HEK293T (cell line): ENCODE measurements at regions not wholly inside any gene's neighbourhood (a gene's known extent, or its start where the extent isn't known, plus 50 kb on each side); places are given as distances from the start of the nearest gene placed in this dataset.

ENCODE experiments used
- CTCF ChIA-PET: fragments of 350-600 bp; formaldehyde crosslinking; extraction: SDS; loops from one replicate; lab custom pipeline; 2021; ENCODE audit warnings: antibody characterized with exemption, inconsistent platforms; lab: Yijun Ruan, JAX
- POLR2A ChIA-PET: fragments of 350-600 bp; formaldehyde crosslinking; extraction: SDS; loops from one replicate; lab custom pipeline; 2020; ENCODE audit warnings: antibody characterized with exemption, inconsistent platforms; lab: Yijun Ruan, JAX
- DNase-seq: peaks from one replicate; pipeline ENCODE4 v3.0.0; 2012; ENCODE audit warnings: mixed read lengths; ENCODE audit errors: extremely low spot score
- ARNT ChIP-seq: fragments of 450-650 bp; IDR thresholded peaks from 2 replicates; pipeline ENCODE4 v1.6.1; 2017; ENCODE audit warnings: mild to moderate bottlenecking
- BHLHE40 ChIP-seq: fragments of 450-650 bp; IDR thresholded peaks from 2 replicates; pipeline ENCODE4 v1.6.1; 2016; ENCODE audit warnings: mild to moderate bottlenecking, moderate library complexity, borderline replicate concordance
- CTBP1 ChIP-seq: fragments of 450-650 bp; IDR thresholded peaks from 2 replicates; pipeline ENCODE4 v1.6.1; 2016; ENCODE audit warnings: borderline replicate concordance
- ELF4 ChIP-seq: fragments of 450-650 bp; IDR thresholded peaks from 2 replicates; pipeline ENCODE4 v1.6.1; 2017; ENCODE audit warnings: antibody characterized with exemption
- FOXA1 ChIP-seq: fragments of 450-650 bp; IDR thresholded peaks from 2 replicates; pipeline ENCODE4 v1.6.1; 2016; ENCODE audit warnings: mild to moderate bottlenecking
- FOXK2 ChIP-seq: fragments of 450-650 bp; IDR thresholded peaks from 2 replicates; pipeline ENCODE4 v1.6.1; 2016; ENCODE audit warnings: mild to moderate bottlenecking
- FOXM1 ChIP-seq: fragments of 450-650 bp; IDR thresholded peaks from 2 replicates; pipeline ENCODE4 v1.6.1; 2017; ENCODE audit warnings: mild to moderate bottlenecking, borderline replicate concordance
- HDGF ChIP-seq: fragments of 450-650 bp; IDR thresholded peaks from 2 replicates; pipeline ENCODE4 v1.6.1; 2017; ENCODE audit warnings: antibody characterized with exemption, borderline replicate concordance
- L3MBTL2 ChIP-seq: fragments of 450-650 bp; conservative IDR thresholded peaks from 2 replicates; pipeline ENCODE4 v1.6.1; 2016; ENCODE audit warnings: mild to moderate bottlenecking
- LEF1 ChIP-seq: fragments of 450-650 bp; IDR thresholded peaks from 2 replicates; pipeline ENCODE4 v1.6.1; 2017; ENCODE audit warnings: mild to moderate bottlenecking, borderline replicate concordance
- NFRKB ChIP-seq: fragments of 450-650 bp; IDR thresholded peaks from 2 replicates; pipeline ENCODE4 v1.6.1; 2016; ENCODE audit warnings: mild to moderate bottlenecking, moderate library complexity
- SP1 ChIP-seq: fragments of 450-650 bp; IDR thresholded peaks from 2 replicates; pipeline ENCODE4 v1.6.1; 2017
- SUZ12 ChIP-seq: fragments of 450-650 bp; IDR thresholded peaks from 2 replicates; pipeline ENCODE4 v1.6.1; 2016; ENCODE audit warnings: mild to moderate bottlenecking
- TARDBP ChIP-seq: fragments of 450-650 bp; IDR thresholded peaks from 2 replicates; pipeline ENCODE4 v1.6.1; 2016
- ZNF384 ChIP-seq: fragments of 450-650 bp; IDR thresholded peaks from 2 replicates; pipeline ENCODE4 v1.6.1; 2016
- TF ChIP-seq, protein P1 (sequence below): fragments of 450-650 bp; IDR thresholded peaks from 2 replicates; pipeline ENCODE4 v1.6.1; 2016

DNA sequence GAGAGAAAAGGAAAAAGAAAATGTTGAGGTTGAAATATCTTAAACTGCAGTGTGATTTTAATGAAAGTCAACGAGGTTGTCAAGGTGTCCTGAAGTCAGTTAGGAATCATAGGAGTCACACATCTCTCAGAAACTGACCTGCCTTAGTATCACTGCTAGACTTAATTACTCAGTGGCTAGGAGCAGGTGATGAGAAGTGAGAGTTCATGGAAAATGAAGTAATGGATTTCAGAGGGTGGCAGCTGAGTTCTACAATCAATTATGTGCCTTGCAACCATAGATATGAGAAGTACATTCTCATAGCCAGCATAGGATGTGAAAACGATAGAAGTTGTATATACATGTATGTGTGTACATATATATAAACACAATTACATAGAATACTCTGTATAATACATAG is 1269.7 kb downstream of the FSTL5 start:
- POLR2A ChIA-PET: no interaction called here
- TF ChIP-seq LEF1 (no peak), NFRKB (no peak), CTBP1 (no peak)
- CTCF ChIA-PET: no interaction called here
- DNase-seq: no peak

DNA sequence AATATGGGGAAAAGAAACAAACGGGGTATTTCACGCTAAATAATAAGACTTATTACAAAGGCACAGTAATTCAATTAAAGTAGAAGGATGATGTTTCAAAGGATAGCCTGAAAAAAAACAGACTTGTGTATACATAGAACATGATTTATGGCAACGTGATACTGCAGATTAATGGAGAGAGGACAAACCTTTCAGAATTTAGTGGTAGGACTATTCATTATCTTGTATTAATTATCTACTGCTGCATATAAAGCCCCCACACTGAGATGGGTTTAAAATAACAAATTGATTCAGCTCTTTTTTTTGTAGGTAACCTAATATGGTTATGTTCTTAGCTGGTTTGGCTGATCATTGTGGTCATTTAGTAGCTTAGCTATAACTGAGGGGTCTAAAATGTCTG is 1269.0 kb downstream of the FSTL5 start:
- CTCF ChIA-PET: no interaction called here
- POLR2A ChIA-PET: no interaction called here

DNA sequence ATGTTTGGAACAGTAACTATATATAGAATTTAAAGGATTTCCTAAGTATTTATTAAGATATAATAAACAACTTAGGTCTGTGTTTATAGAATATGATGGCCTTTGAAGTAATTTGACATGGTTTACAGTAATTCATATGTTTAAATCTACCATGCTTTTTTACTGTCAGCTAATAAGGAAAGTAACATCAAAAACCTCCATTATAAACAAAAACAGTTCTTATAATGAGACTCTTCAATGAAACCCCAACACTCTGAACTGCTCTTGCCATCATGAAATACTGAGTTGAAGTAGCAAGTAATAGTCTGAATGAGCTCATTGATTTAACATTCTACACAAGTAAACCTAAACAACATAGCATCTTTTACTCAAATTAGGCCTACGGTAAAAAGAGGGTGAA is 1236.5 kb downstream of the FSTL5 start:
- no peak for DNase-seq
- POLR2A ChIA-PET: no interaction called here
- CTCF ChIA-PET: no interaction called here
- no peak for TF ChIP-seq TARDBP
- no peak for TF ChIP-seq ELF4

More for the DNA sequence above, 1269.0 kb downstream of the FSTL5 start:
- DNase-seq: no peak
- TF ChIP-seq, protein P1, sequence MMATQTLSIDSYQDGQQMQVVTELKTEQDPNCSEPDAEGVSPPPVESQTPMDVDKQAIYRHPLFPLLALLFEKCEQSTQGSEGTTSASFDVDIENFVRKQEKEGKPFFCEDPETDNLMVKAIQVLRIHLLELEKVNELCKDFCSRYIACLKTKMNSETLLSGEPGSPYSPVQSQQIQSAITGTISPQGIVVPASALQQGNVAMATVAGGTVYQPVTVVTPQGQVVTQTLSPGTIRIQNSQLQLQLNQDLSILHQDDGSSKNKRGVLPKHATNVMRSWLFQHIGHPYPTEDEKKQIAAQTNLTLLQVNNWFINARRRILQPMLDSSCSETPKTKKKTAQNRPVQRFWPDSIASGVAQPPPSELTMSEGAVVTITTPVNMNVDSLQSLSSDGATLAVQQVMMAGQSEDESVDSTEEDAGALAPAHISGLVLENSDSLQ: no peak
- TF ChIP-seq FOXM1 (no peak), ZNF384 (no peak), HDGF (no peak), SUZ12 (no peak), CTBP1 (no peak), TARDBP (no peak), LEF1 (no peak), ARNT (no peak), FOXA1 (no peak), L3MBTL2 (no peak), SP1 (no peak), BHLHE40 (no peak)

DNA sequence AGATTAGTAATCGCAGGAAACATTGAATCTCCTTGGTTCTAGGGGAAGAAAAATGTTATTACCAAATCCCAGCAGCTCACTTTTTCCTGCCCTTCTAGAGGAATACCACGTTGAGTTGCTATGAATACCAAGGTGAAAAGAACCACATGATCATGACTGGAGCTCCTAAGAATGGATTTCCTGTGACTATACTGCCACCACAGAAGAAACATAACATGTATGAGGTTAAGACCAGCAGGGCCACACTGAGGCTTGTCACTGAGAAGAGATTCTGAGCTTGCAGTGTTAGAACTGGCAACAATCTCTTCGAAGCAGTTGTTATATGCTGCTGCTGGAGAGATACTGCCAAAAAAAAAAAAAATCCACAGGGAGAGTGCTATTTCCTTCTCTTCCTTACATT is 1235.3 kb downstream of the FSTL5 start:
- DNase-seq: no peak
- CTCF ChIA-PET: no interaction called here
- POLR2A ChIA-PET: no interaction called here
- no peak for TF ChIP-seq HDGF
- no peak for TF ChIP-seq LEF1
- no peak for TF ChIP-seq FOXK2

GRCh38 chr4:160947653-160948052 is 1216.1 kb downstream of the FSTL5 start:
- no peak for DNase-seq
- ChIA-PET POLR2A (no interaction called here), CTCF (no interaction called here)
- TF ChIP-seq TARDBP (no peak), SP1 (no peak), CTBP1 (no peak), FOXA1 (no peak), FOXM1 (no peak), L3MBTL2 (no peak), HDGF (no peak), ELF4 (no peak), NFRKB (no peak), FOXK2 (no peak), BHLHE40 (no peak), LEF1 (no peak), ZNF384 (no peak), SUZ12 (no peak), ARNT (no peak)
- TF ChIP-seq, protein P1: no peak

GRCh38 chr4:160956875-160957274 is 1206.9 kb downstream of the FSTL5 start:
- ChIA-PET POLR2A (no interaction called here), CTCF (no interaction called here)

GRCh38 chr4:160969925-160970324 is 1193.9 kb downstream of the FSTL5 start:
- no peak for DNase-seq
- TF ChIP-seq FOXM1 (no peak), CTBP1 (no peak), SP1 (no peak), LEF1 (no peak), SUZ12 (no peak), L3MBTL2 (no peak), FOXK2 (no peak), ELF4 (no peak), FOXA1 (no peak), TARDBP (no peak), NFRKB (no peak), ZNF384 (no peak), ARNT (no peak)
- TF ChIP-seq, protein P1: no peak
- ChIA-PET POLR2A (no interaction called here), CTCF (no interaction called here)

More at GRCh38 chr4:160956875-160957274, 1206.9 kb downstream of the FSTL5 start:
- DNase-seq: no peak
- TF ChIP-seq NFRKB: no peak
- no peak for TF ChIP-seq HDGF
- TF ChIP-seq, protein P1: no peak
- no peak for TF ChIP-seq TARDBP
- TF ChIP-seq ELF4: no peak
- TF ChIP-seq BHLHE40: no peak
- TF ChIP-seq FOXM1: no peak
- no peak for TF ChIP-seq L3MBTL2
- no peak for TF ChIP-seq LEF1
- no peak for TF ChIP-seq ZNF384
- no peak for TF ChIP-seq CTBP1
- TF ChIP-seq ARNT: no peak
- no peak for TF ChIP-seq FOXA1
- TF ChIP-seq SP1: no peak
- TF ChIP-seq FOXK2: no peak
- TF ChIP-seq SUZ12: no peak
